ENCODE measurements at regions not wholly inside any gene's neighbourhood (a gene's known extent, or its start where the extent isn't known, plus 50 kb on each side); places are given as distances from the start of the nearest gene placed in this dataset.

DNA sequence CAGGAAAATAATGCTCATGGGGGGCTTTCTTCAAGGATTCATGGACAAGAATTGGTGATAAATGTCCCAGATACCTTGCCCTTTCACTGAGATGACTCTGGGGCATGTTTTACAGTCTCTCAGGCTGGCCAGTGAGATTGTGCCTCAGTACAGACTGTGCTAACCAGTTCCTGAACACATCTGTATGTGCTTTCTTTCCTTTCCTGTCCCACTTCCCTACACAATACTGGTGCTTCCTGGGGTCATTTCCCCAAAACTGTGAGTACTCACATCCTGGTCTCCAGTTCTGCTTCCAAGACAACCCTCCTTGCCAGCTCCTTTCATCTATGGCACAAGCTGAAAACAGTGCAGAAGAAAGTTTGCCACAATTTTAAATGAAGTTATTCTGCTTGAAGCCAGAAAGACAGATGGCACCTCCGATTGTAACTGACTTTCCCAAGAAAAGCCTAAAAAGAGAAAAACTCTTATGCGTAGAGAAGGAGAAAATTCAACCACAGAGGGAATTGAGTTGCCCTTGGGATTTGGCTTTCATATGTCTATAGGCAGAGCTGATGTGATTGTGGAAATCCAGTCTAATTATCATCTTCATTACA, 134.7 kb downstream of the DRD1 start:
- Histone ChIP-seq H3K4me3 (ENCODE audit: low read length) (no peak overlapping the region), H3K4me2 (ENCODE audit: low read length) (no peak overlapping the region), H3K4me1 (ENCODE audit: control insufficient read depth, low read length) (peaks cover 13% of the 10 kb centered on the region), H3K79me2 (ENCODE audit: control insufficient read depth, low read length) (no peaks in the 10 kb centered on the region), H3K36me3 (ENCODE audit: control insufficient read depth, low read length) (no peaks in the 10 kb centered on the region), H3K9me2 (replicated peaks; ENCODE audit: control insufficient read depth, low read length) (no peaks in the 10 kb centered on the region), H3K27me3 (ENCODE audit: control insufficient read depth, low read length) (no peaks in the 10 kb centered on the region; the same call in 1 of the 2 replicates), H3K27ac (ENCODE audit: low read depth, low read length) (no peak overlapping the region), H3F3A (ENCODE audit: control insufficient read depth, insufficient read depth) (no peaks in the 10 kb centered on the region), H3K9me3 (ENCODE audit: control insufficient read depth, insufficient read depth, low read length) (peaks cover 7% of the 10 kb centered on the region; the same call in 1 of the 2 replicates), H4K20me1 (ENCODE audit: control insufficient read depth, insufficient read depth, low read depth, low read length) (no peaks in the 10 kb centered on the region)
- TF ChIP-seq EZH2phosphoT487 (IDR thresholded peaks at IDR 0.05; ENCODE audit: borderline replicate concordance, low read length): no peak
- TF ChIP-seq, protein P1, sequence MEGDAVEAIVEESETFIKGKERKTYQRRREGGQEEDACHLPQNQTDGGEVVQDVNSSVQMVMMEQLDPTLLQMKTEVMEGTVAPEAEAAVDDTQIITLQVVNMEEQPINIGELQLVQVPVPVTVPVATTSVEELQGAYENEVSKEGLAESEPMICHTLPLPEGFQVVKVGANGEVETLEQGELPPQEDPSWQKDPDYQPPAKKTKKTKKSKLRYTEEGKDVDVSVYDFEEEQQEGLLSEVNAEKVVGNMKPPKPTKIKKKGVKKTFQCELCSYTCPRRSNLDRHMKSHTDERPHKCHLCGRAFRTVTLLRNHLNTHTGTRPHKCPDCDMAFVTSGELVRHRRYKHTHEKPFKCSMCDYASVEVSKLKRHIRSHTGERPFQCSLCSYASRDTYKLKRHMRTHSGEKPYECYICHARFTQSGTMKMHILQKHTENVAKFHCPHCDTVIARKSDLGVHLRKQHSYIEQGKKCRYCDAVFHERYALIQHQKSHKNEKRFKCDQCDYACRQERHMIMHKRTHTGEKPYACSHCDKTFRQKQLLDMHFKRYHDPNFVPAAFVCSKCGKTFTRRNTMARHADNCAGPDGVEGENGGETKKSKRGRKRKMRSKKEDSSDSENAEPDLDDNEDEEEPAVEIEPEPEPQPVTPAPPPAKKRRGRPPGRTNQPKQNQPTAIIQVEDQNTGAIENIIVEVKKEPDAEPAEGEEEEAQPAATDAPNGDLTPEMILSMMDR (IDR thresholded peaks at IDR 0.05; ENCODE audit: low read depth, low read length, poor library complexity, severe bottlenecking): no peak

DNA sequence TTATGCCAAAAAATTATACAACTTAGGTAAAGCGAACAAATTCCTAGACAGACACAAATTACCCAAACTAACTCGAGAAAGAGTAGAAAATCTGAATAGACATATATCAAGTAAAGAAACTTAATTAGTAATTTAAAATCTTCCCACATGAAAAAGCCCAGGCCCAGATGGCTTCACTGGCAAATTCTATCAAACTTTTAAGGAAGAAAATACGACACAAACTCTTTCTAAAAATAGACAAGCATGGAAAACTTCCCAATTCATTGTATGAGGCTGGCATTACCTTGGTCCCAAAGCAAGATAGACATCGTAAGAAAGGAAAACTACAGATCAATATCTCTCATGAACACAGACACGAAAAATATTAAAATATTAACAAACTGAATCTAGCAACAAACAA, 135.3 kb downstream of the DRD1 start:
- TF ChIP-seq, protein P1 (IDR thresholded peaks at IDR 0.05; ENCODE audit: low read depth, low read length, poor library complexity, severe bottlenecking): no peak
- TF ChIP-seq EZH2phosphoT487 (IDR thresholded peaks at IDR 0.05; ENCODE audit: borderline replicate concordance, low read length): no peak
- H3K9me3 ChIP-seq (ENCODE audit: control insufficient read depth, insufficient read depth, low read length): peaks cover 7% of the 10 kb centered on the region; the same call in 1 of the 2 replicates
- H3K4me3 ChIP-seq (ENCODE audit: low read length): no peak overlapping the region
- H3K36me3 ChIP-seq (ENCODE audit: control insufficient read depth, low read length): no peaks in the 10 kb centered on the region
- no peaks in the 10 kb centered on the region for H3K27me3 ChIP-seq (ENCODE audit: control insufficient read depth, low read length)
- no peaks in the 10 kb centered on the region for H3F3A ChIP-seq (ENCODE audit: control insufficient read depth, insufficient read depth)
- no peaks in the 10 kb centered on the region for H3K9me2 ChIP-seq (replicated peaks; ENCODE audit: control insufficient read depth, low read length)
- no peak overlapping the region for H3K27ac ChIP-seq (ENCODE audit: low read depth, low read length)
- no peaks in the 10 kb centered on the region for H3K79me2 ChIP-seq (ENCODE audit: control insufficient read depth, low read length)
- H4K20me1 ChIP-seq (ENCODE audit: control insufficient read depth, insufficient read depth, low read depth, low read length): no peaks in the 10 kb centered on the region
- no peak overlapping the region for H3K4me2 ChIP-seq (ENCODE audit: low read length)
- H3K4me1 ChIP-seq (ENCODE audit: control insufficient read depth, low read length): peaks cover 13% of the 10 kb centered on the region

DNA sequence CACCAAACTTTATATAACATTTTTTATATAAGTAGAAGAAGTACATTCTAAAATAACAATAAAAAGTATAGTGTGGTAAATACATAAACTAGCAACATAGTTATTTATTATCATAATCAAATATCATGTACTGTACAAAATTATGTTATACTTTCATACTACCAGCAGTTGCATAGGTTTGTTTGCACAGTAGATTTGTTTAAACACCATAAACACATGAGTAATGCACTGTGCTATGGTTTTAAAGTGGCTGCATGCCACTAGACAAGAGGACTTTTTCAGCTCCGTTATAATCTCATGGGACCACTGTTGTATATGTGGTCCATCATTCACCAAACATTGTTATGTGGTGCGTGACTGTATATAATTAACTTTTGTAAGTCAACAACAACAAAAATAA, 137.6 kb downstream of the DRD1 start:
- Histone ChIP-seq H3K36me3 (ENCODE audit: control insufficient read depth, low read length) (no peaks in the 10 kb centered on the region), H3K27ac (ENCODE audit: low read depth, low read length) (no peak overlapping the region), H3K4me2 (ENCODE audit: low read length) (no peak overlapping the region), H3K4me1 (ENCODE audit: control insufficient read depth, low read length) (peaks cover 13% of the 10 kb centered on the region), H3F3A (ENCODE audit: control insufficient read depth, insufficient read depth) (no peaks in the 10 kb centered on the region), H3K27me3 (ENCODE audit: control insufficient read depth, low read length) (no peaks in the 10 kb centered on the region), H3K9me2 (replicated peaks; ENCODE audit: control insufficient read depth, low read length) (no peaks in the 10 kb centered on the region), H3K9me3 (ENCODE audit: control insufficient read depth, insufficient read depth, low read length) (peaks cover 7% of the 10 kb centered on the region; the same call in 1 of the 2 replicates), H3K79me2 (ENCODE audit: control insufficient read depth, low read length) (no peaks in the 10 kb centered on the region), H3K4me3 (ENCODE audit: low read length) (no peak overlapping the region), H4K20me1 (ENCODE audit: control insufficient read depth, insufficient read depth, low read depth, low read length) (no peaks in the 10 kb centered on the region)
- no peak for TF ChIP-seq EZH2phosphoT487 (IDR thresholded peaks at IDR 0.05; ENCODE audit: borderline replicate concordance, low read length)
- TF ChIP-seq, protein P1 (IDR thresholded peaks at IDR 0.05; ENCODE audit: low read depth, low read length, poor library complexity, severe bottlenecking): no peak

Measured in DOHH2 (cell line).